ENCODE measurements at regions not wholly inside any gene's neighbourhood (a gene's known extent, or its start where the extent isn't known, plus 50 kb on each side); places are given as distances from the start of the nearest gene placed in this dataset.
"Not testable (repeated sequence)": the region's sequence is repeated elsewhere in the genome, so short reads cannot be mapped to it uniquely, and the experiment has no call there.

- not testable (repeated sequence) for TF ChIP-seq CTCF (IDR thresholded peaks at IDR 0.05; ENCODE audit: insufficient read depth, low read length); GABPA (IDR thresholded peaks at IDR 0.05; ENCODE audit: low read depth); POLR2AphosphoS5 (IDR thresholded peaks at IDR 0.05; ENCODE audit: low read depth)
These were observed 540.3 kb downstream of the RFPL4B start for GRCh38 chr6:112887424-112887823.
